ENCODE measurements at regions not wholly inside any gene's neighbourhood (a gene's known extent, or its start where the extent isn't known, plus 50 kb on each side); places are given as distances from the start of the nearest gene placed in this dataset.

DNA sequence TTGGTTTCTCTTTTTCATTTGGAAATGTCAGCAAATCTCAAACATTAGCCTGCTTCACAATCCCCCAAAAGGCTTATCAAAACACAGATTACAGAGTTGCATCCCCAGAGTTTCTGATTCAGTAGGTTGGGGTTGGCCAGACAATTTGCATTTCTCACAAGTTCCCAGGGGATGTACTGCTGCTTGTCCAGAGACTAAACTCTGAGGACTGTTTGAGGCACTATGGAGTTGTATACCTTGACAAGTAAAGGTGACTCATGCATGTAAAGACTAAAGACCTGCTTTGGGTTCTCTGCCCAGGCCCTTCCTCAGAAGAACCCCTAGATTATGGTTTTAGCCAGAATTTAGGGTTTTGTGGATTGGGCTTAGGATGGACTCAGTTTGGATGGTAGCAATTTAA lies 151.1 kb upstream of the ARHGEF26 start:
- Mint-ChIP-seq H3K27me3 (ENCODE audit: low read depth in 3 of 3) (peaks cover 0 to 1% (median 0%) of the 10 kb centered on the region in 3 donors), H3K9me3 (peaks cover 2 to 9% (median 3%) of the 10 kb centered on the region in 7 donors), H3K36me3 (no peaks in the 10 kb centered on the region), H3K4me3 (no peak overlapping the region), H3K4me1 (peaks cover 2% of the 10 kb centered on the region), H3K27ac (no peak overlapping the region)
- Histone ChIP-seq H3K27me3 (ENCODE audit: control insufficient read depth in 2 of 2, insufficient read depth in 2 of 2, low read length in 2 of 2) (no peaks in the 10 kb centered on the region), H3K79me2 (ENCODE audit: insufficient read depth, low read length) (no peaks in the 10 kb centered on the region), H3K27ac (ENCODE audit: low read depth in 1 of 2, low read length in 2 of 2) (no peak overlapping the region), H3K36me3 (replicated peaks in 1 of 2; ENCODE audit: control insufficient read depth in 1 of 2, insufficient read depth in 2 of 2, low read length in 2 of 2) (no peaks in the 10 kb centered on the region), H3K9ac (ENCODE audit: insufficient read depth, low read length, poor library complexity, severe bottlenecking) (no peak overlapping the region), H3K4me3 (replicated peaks in 1 of 3; ENCODE audit: low read depth in 2 of 3, low read length in 3 of 3) (no peak overlapping the region), H2AFZ (ENCODE audit: insufficient read depth, low read depth, low read length, poor library complexity, severe bottlenecking) (no peak overlapping the region), H3K4me2 (replicated peaks; ENCODE audit: extremely low read depth, low read length, poor library complexity, severe bottlenecking) (no peak overlapping the region), H4K20me1 (ENCODE audit: insufficient read depth, low read length) (no peaks in the 10 kb centered on the region), H3K9me3 (replicated peaks in 1 of 2; ENCODE audit: control insufficient read depth in 1 of 2, insufficient read depth in 1 of 2, low read length in 2 of 2) (no peaks in the 10 kb centered on the region), H3K4me1 (ENCODE audit: control insufficient read depth in 1 of 2, insufficient read depth in 2 of 2, low read length in 2 of 2) (no peaks in the 10 kb centered on the region)
- TF ChIP-seq, protein P1, sequence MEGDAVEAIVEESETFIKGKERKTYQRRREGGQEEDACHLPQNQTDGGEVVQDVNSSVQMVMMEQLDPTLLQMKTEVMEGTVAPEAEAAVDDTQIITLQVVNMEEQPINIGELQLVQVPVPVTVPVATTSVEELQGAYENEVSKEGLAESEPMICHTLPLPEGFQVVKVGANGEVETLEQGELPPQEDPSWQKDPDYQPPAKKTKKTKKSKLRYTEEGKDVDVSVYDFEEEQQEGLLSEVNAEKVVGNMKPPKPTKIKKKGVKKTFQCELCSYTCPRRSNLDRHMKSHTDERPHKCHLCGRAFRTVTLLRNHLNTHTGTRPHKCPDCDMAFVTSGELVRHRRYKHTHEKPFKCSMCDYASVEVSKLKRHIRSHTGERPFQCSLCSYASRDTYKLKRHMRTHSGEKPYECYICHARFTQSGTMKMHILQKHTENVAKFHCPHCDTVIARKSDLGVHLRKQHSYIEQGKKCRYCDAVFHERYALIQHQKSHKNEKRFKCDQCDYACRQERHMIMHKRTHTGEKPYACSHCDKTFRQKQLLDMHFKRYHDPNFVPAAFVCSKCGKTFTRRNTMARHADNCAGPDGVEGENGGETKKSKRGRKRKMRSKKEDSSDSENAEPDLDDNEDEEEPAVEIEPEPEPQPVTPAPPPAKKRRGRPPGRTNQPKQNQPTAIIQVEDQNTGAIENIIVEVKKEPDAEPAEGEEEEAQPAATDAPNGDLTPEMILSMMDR (IDR thresholded peaks at IDR 0.05), result no peak
- no peak for DNase-seq
- intact Hi-C loops (cut with micrococcal nuclease), result no loop called here

DNA sequence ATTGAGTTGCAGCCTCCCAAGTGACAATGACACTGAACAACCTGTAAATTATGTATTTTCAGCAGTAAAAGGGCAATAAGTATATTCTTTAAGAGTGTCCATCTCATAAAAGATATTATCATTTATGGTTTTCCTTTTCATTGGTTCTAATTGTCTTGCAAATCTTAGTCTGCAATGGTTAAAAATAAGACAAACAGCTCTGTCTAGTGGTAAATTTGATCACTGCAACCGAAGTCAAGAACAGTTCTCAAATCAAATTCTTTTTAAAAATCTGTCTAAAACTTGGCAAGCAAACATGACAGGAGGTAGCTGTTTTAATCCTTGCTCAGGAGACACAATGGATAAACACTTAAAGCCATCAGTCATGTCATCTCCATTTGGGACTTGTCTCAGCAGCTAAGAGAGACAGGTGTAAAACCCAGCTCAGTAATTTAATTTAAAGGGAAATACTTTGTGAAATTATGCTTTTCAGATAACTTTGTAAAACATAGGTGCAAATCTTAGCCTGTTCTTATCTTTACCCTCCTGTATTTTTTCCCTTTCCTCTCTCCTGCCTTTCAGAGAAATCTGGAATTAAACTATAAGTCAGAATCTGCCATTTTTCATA lies 150.3 kb upstream of the ARHGEF26 start:
- no peaks in the 10 kb centered on the region for H3K36me3 Mint-ChIP-seq
- WGBS (ENCODE audit: insufficient coverage), result no CpG with 5 or more reads among the region's 1 CpG

More for the DNA sequence above, 150.3 kb upstream of the ARHGEF26 start:
- H3K79me2 ChIP-seq (ENCODE audit: insufficient read depth, low read length), result no peaks in the 10 kb centered on the region
- H3K4me1 ChIP-seq (ENCODE audit: control insufficient read depth in 1 of 2, insufficient read depth in 2 of 2, low read length in 2 of 2), result no peaks in the 10 kb centered on the region
- H2AFZ ChIP-seq (ENCODE audit: insufficient read depth, low read depth, low read length, poor library complexity, severe bottlenecking), result no peak overlapping the region
- no peak for DNase-seq
- H3K9me3 ChIP-seq (replicated peaks in 1 of 2; ENCODE audit: control insufficient read depth in 1 of 2, insufficient read depth in 1 of 2, low read length in 2 of 2), result no peaks in the 10 kb centered on the region
- H3K36me3 ChIP-seq (replicated peaks in 1 of 2; ENCODE audit: control insufficient read depth in 1 of 2, insufficient read depth in 2 of 2, low read length in 2 of 2), result no peaks in the 10 kb centered on the region
- Mint-ChIP-seq H3K27me3 (ENCODE audit: low read depth in 3 of 3) (peaks cover 0 to 1% (median 0%) of the 10 kb centered on the region in 3 donors), H3K4me1 (peaks cover 2% of the 10 kb centered on the region), H3K27ac (no peak overlapping the region), H3K4me3 (no peak overlapping the region), H3K9me3 (peaks cover 2 to 9% (median 3%) of the 10 kb centered on the region in 7 donors)
- H3K4me2 ChIP-seq (replicated peaks; ENCODE audit: extremely low read depth, low read length, poor library complexity, severe bottlenecking), result no peak overlapping the region
- intact Hi-C loops (cut with micrococcal nuclease), result no loop called here
- H3K27me3 ChIP-seq (ENCODE audit: control insufficient read depth in 2 of 2, insufficient read depth in 2 of 2, low read length in 2 of 2), result no peaks in the 10 kb centered on the region
- H4K20me1 ChIP-seq (ENCODE audit: insufficient read depth, low read length), result no peaks in the 10 kb centered on the region
- H3K27ac ChIP-seq (ENCODE audit: low read depth in 1 of 2, low read length in 2 of 2), result no peak overlapping the region
- TF ChIP-seq, protein P1 (IDR thresholded peaks at IDR 0.05), result no peak
- no peak overlapping the region for H3K9ac ChIP-seq (ENCODE audit: insufficient read depth, low read length, poor library complexity, severe bottlenecking)
- no peak overlapping the region for H3K4me3 ChIP-seq (replicated peaks in 1 of 3; ENCODE audit: low read depth in 2 of 3, low read length in 3 of 3)

All from CD14-positive monocyte (primary cell).